NB4 (cell line): ENCODE measurements at regions not wholly inside any gene's neighbourhood (a gene's known extent, or its start where the extent isn't known, plus 50 kb on each side); places are given as distances from the start of the nearest gene placed in this dataset.

ENCODE experiments used
- POLR2A ChIP-seq: IDR thresholded peaks from 2 replicates; pipeline ENCODE4 v1.6.1; 2011; ENCODE audit warnings: mild to moderate bottlenecking; ENCODE audit not compliant: insufficient read length; ENCODE audit errors: extremely low read depth
- TF ChIP-seq, protein P1 (sequence below): IDR thresholded peaks from one replicate; pipeline ENCODE4 v1.5.1; 2012; ENCODE audit warnings: low read depth, low read length

- TF ChIP-seq, protein P1, sequence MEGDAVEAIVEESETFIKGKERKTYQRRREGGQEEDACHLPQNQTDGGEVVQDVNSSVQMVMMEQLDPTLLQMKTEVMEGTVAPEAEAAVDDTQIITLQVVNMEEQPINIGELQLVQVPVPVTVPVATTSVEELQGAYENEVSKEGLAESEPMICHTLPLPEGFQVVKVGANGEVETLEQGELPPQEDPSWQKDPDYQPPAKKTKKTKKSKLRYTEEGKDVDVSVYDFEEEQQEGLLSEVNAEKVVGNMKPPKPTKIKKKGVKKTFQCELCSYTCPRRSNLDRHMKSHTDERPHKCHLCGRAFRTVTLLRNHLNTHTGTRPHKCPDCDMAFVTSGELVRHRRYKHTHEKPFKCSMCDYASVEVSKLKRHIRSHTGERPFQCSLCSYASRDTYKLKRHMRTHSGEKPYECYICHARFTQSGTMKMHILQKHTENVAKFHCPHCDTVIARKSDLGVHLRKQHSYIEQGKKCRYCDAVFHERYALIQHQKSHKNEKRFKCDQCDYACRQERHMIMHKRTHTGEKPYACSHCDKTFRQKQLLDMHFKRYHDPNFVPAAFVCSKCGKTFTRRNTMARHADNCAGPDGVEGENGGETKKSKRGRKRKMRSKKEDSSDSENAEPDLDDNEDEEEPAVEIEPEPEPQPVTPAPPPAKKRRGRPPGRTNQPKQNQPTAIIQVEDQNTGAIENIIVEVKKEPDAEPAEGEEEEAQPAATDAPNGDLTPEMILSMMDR: no peak
- TF ChIP-seq POLR2A: no peak
These were observed 425.1 kb downstream of the UTRN start for GRCh38 chr6:144710207-144710606.
